Tibial nerve (tissue), 3 donors: ENCODE measurements at regions not wholly inside any gene's neighbourhood (a gene's known extent, or its start where the extent isn't known, plus 50 kb on each side); places are given as distances from the start of the nearest gene placed in this dataset.

Experiments
- POLR2A ChIP-seq, 2 donors: fragments of 450-650 bp; IDR thresholded peaks; one replicate each; pipeline ENCODE4 v1.6.1; 2017; ENCODE audit warnings: antibody characterized with exemption in 2 of 2, mild to moderate bottlenecking in 2 of 2, moderate library complexity in 2 of 2
- TF ChIP-seq, protein P1 (sequence below), 5 experiments: fragments of 200-600 bp in 3 of 5; fragments of 450-650 bp in 2 of 5; sonication (generic) in 3 of 5; IDR thresholded peaks; one replicate each; pipeline ENCODE4 v1.5.1; 2016 to 2019; ENCODE audit warnings: antibody characterized with exemption in 5 of 5, mild to moderate bottlenecking in 3 of 5, moderate library complexity in 2 of 5

DNA sequence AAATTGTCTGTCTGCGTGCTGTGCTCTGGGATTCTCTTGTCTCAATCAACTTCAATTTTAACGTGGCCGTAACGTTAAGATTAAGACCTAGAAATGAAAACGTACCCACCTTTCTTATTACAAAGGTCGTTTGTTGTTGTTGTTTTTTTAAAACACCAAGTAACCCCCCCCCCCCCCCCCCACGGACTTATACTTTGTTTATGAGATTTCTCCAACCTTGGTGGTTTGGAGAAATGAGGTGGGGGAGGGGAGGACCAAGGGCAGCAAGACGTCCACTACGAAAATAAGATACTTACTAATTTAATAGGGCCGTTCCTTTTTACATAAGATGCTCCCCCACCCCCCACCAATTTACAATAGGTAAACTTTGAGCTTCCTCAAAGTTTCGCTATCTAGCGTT lies 244.4 kb upstream of the TOPAZ1 start:
- TF ChIP-seq, protein P1, sequence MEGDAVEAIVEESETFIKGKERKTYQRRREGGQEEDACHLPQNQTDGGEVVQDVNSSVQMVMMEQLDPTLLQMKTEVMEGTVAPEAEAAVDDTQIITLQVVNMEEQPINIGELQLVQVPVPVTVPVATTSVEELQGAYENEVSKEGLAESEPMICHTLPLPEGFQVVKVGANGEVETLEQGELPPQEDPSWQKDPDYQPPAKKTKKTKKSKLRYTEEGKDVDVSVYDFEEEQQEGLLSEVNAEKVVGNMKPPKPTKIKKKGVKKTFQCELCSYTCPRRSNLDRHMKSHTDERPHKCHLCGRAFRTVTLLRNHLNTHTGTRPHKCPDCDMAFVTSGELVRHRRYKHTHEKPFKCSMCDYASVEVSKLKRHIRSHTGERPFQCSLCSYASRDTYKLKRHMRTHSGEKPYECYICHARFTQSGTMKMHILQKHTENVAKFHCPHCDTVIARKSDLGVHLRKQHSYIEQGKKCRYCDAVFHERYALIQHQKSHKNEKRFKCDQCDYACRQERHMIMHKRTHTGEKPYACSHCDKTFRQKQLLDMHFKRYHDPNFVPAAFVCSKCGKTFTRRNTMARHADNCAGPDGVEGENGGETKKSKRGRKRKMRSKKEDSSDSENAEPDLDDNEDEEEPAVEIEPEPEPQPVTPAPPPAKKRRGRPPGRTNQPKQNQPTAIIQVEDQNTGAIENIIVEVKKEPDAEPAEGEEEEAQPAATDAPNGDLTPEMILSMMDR (IDR thresholded peaks at IDR 0.05), result no peak
- TF ChIP-seq POLR2A (IDR thresholded peaks at IDR 0.05), result no peak
